A673 (cell line): ENCODE measurements at regions not wholly inside any gene's neighbourhood (a gene's known extent, or its start where the extent isn't known, plus 50 kb on each side); places are given as distances from the start of the nearest gene placed in this dataset.

Source experiments
- CTCF ChIP-seq: fragments of 300-800, 200-600 bp; sonication (generic); conservative IDR thresholded peaks from 2 replicates; pipeline ENCODE4 v1.5.1; 2017; ENCODE audit warnings: low read depth, mild to moderate bottlenecking, antibody characterized with exemption, low read length, moderate library complexity, mixed read lengths
- EZH2 ChIP-seq: fragments of 200-600 bp; sonication (generic); IDR thresholded peaks from 2 replicates; pipeline ENCODE4 v1.6.1; 2017; ENCODE audit warnings: borderline replicate concordance, low read depth, mild to moderate bottlenecking, mixed read lengths, antibody characterized with exemption, low read length; ENCODE audit not compliant: poor library complexity, severe bottlenecking

- TF ChIP-seq CTCF, result no peak
- no peak for TF ChIP-seq EZH2
Measured at GRCh38 chr2:56015711-56016115, 92.1 kb upstream of the EFEMP1 start.
